Hindlimb muscle (tissue), 1 donor: ENCODE measurements at regions not wholly inside any gene's neighbourhood (a gene's known extent, or its start where the extent isn't known, plus 50 kb on each side); places are given as distances from the start of the nearest gene placed in this dataset.
"Not testable (repeated sequence)": the region's sequence is repeated elsewhere in the genome, so short reads cannot be mapped to it uniquely, and the experiment has no call there.

Source experiments
- DNase-seq: peaks from one replicate; pipeline ENCODE4 v3.0.0-alpha.2; 2013

GRCh38 chr3:162338514-162338913 is 841.9 kb downstream of the OTOL1 start:
- no peak for DNase-seq

GRCh38 chr3:162348912-162349311 is 852.3 kb downstream of the OTOL1 start:
- no peak for DNase-seq

- no peak for DNase-seq
These were observed 856.8 kb downstream of the OTOL1 start for GRCh38 chr3:162353414-162353813.

GRCh38 chr3:162354356-162354755 is 857.7 kb downstream of the OTOL1 start:
- DNase-seq: no peak

- no peak for DNase-seq
These were observed 868.6 kb downstream of the OTOL1 start for GRCh38 chr3:162365066-162365719.

- DNase-seq: no peak
These were observed 869.7 kb downstream of the OTOL1 start for GRCh38 chr3:162366166-162366766.

- no peak for DNase-seq
These were observed 871.0 kb downstream of the OTOL1 start for GRCh38 chr3:162367429-162368260.

GRCh38 chr3:162368417-162368816 is 871.8 kb downstream of the OTOL1 start:
- DNase-seq: no peak

- no peak for DNase-seq
These were observed 872.7 kb downstream of the OTOL1 start for GRCh38 chr3:162369306-162369705.

GRCh38 chr3:162370141-162370540 is 873.5 kb downstream of the OTOL1 start:
- no peak for DNase-seq

GRCh38 chr3:162376761-162377160 is 880.2 kb downstream of the OTOL1 start:
- DNase-seq: no peak

- DNase-seq: no peak
These were observed 881.0 kb downstream of the OTOL1 start for GRCh38 chr3:162377608-162378007.

- DNase-seq: no peak
These were observed 888.8 kb downstream of the OTOL1 start for GRCh38 chr3:162385387-162385786.

- no peak for DNase-seq
These were observed 894.3 kb downstream of the OTOL1 start for GRCh38 chr3:162390891-162391290.

- no peak for DNase-seq
These were observed 894.7 kb downstream of the OTOL1 start for GRCh38 chr3:162391301-162391700.

GRCh38 chr3:162395496-162395895 is 898.9 kb downstream of the OTOL1 start:
- no peak for DNase-seq

GRCh38 chr3:162398554-162398953 is 901.9 kb downstream of the OTOL1 start:
- no peak for DNase-seq

- DNase-seq: no peak
These were observed 904.1 kb downstream of the OTOL1 start for GRCh38 chr3:162400697-162401096.

GRCh38 chr3:162411556-162411955 is 914.9 kb downstream of the OTOL1 start:
- not testable (repeated sequence) for DNase-seq

GRCh38 chr3:162421721-162422120 is 925.1 kb downstream of the OTOL1 start:
- no peak for DNase-seq

- DNase-seq: no peak
These were observed 931.6 kb downstream of the OTOL1 start for GRCh38 chr3:162428192-162428591.

- no peak for DNase-seq
These were observed 939.1 kb downstream of the OTOL1 start for GRCh38 chr3:162435750-162436149.

- no peak for DNase-seq
These were observed 940.2 kb downstream of the OTOL1 start for GRCh38 chr3:162436826-162437225.

GRCh38 chr3:162437480-162437879 is 940.9 kb downstream of the OTOL1 start:
- DNase-seq: no peak
